HEK293 (cell line): ENCODE measurements at regions not wholly inside any gene's neighbourhood (a gene's known extent, or its start where the extent isn't known, plus 50 kb on each side); places are given as distances from the start of the nearest gene placed in this dataset.

Source experiments
- CTCF ChIP-seq: fragments of 450-650 bp; formaldehyde crosslinking; IDR thresholded peaks from 2 replicates; pipeline ENCODE4 v1.5.1; 2016; ENCODE audit warnings: missing biosample characterization, missing genetic modification characterization
- GLI4 ChIP-seq: fragments of 450-650 bp; formaldehyde crosslinking; IDR thresholded peaks from 2 replicates; pipeline ENCODE4 v1.5.1; 2016; ENCODE audit warnings: missing biosample characterization, missing genetic modification characterization
- KLF8 ChIP-seq: fragments of 450-650 bp; formaldehyde crosslinking; IDR thresholded peaks from 2 replicates; pipeline ENCODE4 v1.5.1; 2016; ENCODE audit warnings: missing biosample characterization, missing genetic modification characterization
- MEIS1 ChIP-seq: sonication (generic); formaldehyde crosslinking; IDR thresholded peaks from 2 replicates; pipeline ENCODE4 v1.8.1; 2022; ENCODE audit warnings: missing genetic modification reagents, mild to moderate bottlenecking, borderline replicate concordance
- PRDM1 ChIP-seq: fragments of 450-650 bp; formaldehyde crosslinking; IDR thresholded peaks from 2 replicates; pipeline ENCODE4; 2016; ENCODE audit warnings: missing biosample characterization, missing genetic modification characterization
- ZBTB17 ChIP-seq: fragments of 450-650 bp; formaldehyde crosslinking; IDR thresholded peaks from 2 replicates; pipeline ENCODE4 v1.5.1; 2016; ENCODE audit warnings: missing biosample characterization, missing genetic modification characterization
- ZNF175 ChIP-seq: fragments of 450-650 bp; formaldehyde crosslinking; IDR thresholded peaks from 2 replicates; pipeline ENCODE4 v1.5.1; 2016; ENCODE audit warnings: missing biosample characterization, missing genetic modification characterization
- ZNF248 ChIP-seq: fragments of 450-650 bp; formaldehyde crosslinking; IDR thresholded peaks from 2 replicates; pipeline ENCODE4 v1.5.1; 2017; ENCODE audit warnings: missing biosample characterization, missing genetic modification characterization
- ZNF274 ChIP-seq, 2 experiments: fragments of 200-500 bp in 1 of 2; fragments of 450-650 bp in 1 of 2; sonication (Bioruptor generic) in 1 of 2; formaldehyde crosslinking in 1 of 2; IDR thresholded peaks; 2 replicates each; pipeline versions ENCODE4 v1.5.1 to v1.6.1; 2014 to 2016; ENCODE audit warnings: borderline replicate concordance in 1 of 2, inconsistent platforms in 1 of 2, low read length in 1 of 2, missing biosample characterization in 1 of 2, missing genetic modification characterization in 1 of 2
- ZSCAN4 ChIP-seq: fragments of 450-650 bp; formaldehyde crosslinking; IDR thresholded peaks from 2 replicates; pipeline ENCODE4 v1.5.1; 2017; ENCODE audit warnings: missing biosample characterization, missing genetic modification characterization
- TF ChIP-seq, protein P1 (sequence below): fragments of 450-650 bp; formaldehyde crosslinking; IDR thresholded peaks from 2 replicates; pipeline ENCODE4 v1.5.1; 2017; ENCODE audit warnings: missing biosample characterization, mild to moderate bottlenecking, missing genetic modification characterization, moderate library complexity
- TF ChIP-seq, protein P2 (sequence below): fragments of 450-650 bp; formaldehyde crosslinking; IDR thresholded peaks from 2 replicates; pipeline ENCODE4 v1.5.1; 2016; ENCODE audit warnings: missing biosample characterization, missing genetic modification characterization

DNA sequence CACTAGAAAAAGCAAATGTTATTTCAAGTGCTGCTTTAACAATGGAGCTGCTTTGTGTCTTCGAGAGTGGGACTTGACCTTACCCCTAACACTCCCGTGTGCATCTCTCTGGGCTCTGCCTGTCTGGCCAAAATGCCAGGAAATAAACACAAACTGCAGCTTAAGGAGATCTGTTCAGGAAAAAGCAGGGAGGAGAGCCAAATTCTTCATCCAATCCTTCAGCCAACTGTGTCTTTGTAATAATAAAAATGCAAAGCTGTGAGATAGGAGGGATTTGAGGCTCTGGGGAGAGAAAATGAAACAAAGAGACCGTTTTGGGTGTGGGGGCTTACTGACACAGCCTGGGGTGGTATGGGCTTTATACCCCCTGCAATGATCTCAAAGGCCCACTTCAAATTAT, 85.8 kb upstream of the WSCD2 start:
- no peak for TF ChIP-seq CTCF (tag by site-specific recombination)
- TF ChIP-seq, protein P1, sequence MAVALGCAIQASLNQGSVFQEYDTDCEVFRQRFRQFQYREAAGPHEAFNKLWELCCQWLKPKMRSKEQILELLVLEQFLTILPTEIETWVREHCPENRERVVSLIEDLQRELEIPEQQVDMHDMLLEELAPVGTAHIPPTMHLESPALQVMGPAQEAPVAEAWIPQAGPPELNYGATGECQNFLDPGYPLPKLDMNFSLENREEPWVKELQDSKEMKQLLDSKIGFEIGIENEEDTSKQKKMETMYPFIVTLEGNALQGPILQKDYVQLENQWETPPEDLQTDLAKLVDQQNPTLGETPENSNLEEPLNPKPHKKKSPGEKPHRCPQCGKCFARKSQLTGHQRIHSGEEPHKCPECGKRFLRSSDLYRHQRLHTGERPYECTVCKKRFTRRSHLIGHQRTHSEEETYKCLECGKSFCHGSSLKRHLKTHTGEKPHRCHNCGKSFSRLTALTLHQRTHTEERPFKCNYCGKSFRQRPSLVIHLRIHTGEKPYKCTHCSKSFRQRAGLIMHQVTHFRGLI (tag by site-specific recombination) = no peak
- TF ChIP-seq, protein P2, sequence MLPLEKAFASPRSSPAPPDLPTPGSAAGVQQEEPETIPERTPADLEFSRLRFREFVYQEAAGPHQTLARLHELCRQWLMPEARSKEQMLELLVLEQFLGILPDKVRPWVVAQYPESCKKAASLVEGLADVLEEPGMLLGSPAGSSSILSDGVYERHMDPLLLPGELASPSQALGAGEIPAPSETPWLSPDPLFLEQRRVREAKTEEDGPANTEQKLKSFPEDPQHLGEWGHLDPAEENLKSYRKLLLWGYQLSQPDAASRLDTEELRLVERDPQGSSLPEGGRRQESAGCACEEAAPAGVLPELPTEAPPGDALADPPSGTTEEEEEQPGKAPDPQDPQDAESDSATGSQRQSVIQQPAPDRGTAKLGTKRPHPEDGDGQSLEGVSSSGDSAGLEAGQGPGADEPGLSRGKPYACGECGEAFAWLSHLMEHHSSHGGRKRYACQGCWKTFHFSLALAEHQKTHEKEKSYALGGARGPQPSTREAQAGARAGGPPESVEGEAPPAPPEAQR = no peak
- TF ChIP-seq MEIS1 (CRISPR knock-in tag) = no peak
- no peak for TF ChIP-seq ZSCAN4 (tag by site-specific recombination)
- TF ChIP-seq KLF8 = no peak
- TF ChIP-seq ZNF248 (tag by site-specific recombination) = no peak
- no peak for TF ChIP-seq ZNF274 (IDR thresholded peaks at IDR 0.05; ENCODE audit: low read length)
- TF ChIP-seq ZNF274 (tag by site-specific recombination; IDR thresholded peaks at IDR 0.05; ENCODE audit: borderline replicate concordance) = no peak
- TF ChIP-seq ZBTB17 (tag by site-specific recombination) = no peak
- TF ChIP-seq ZNF175 = no peak
- TF ChIP-seq GLI4 (tag by site-specific recombination) = no peak
- TF ChIP-seq PRDM1 = no peak
